K562 (cell line): ENCODE measurements at regions not wholly inside any gene's neighbourhood (a gene's known extent, or its start where the extent isn't known, plus 50 kb on each side); places are given as distances from the start of the nearest gene placed in this dataset.

Experiments
- ATAC-seq: fragments of 200-7000 bp; cut with Tn5 transposase; 3 replicates; pipeline ENCODE4 v1.9.1; 2020; ENCODE audit warnings: moderate library complexity
- BruUV-seq: library from RNA; stranded (reverse); fragments of 400-500 nt; replicated peaks from 2 replicates; lab custom pipeline; 2021; lab: Mats Ljungman, UMichigan
- CTCF ChIA-PET: fragments of 300-600 bp; formaldehyde crosslinking; extraction: SDS; loops from one replicate; lab custom pipeline; 2021; ENCODE audit warnings: low intra/inter-chr PET ratio; lab: Yijun Ruan, JAX
- POLR2A ChIA-PET: fragments of 300-600, 350-650 bp; sonication (Branson Sonifier 250); formaldehyde crosslinking; extraction: SDS; loops from one replicate; lab custom pipeline; 2021; ENCODE audit warnings: antibody characterized with exemption, inconsistent platforms; lab: Yijun Ruan, JAX
- DNase-seq, 4 experiments: peaks; one replicate each; pipeline versions ENCODE4 v3.0.0 to v3.0.0-alpha.2; 2011 to 2018; ENCODE audit warnings: low spot score in 3 of 4, mixed read lengths in 3 of 4; ENCODE audit errors: extremely low read depth in 1 of 4
- FAIRE-seq: peaks from 2 replicates; lab custom pipeline; 2011; peaks lifted over from hg19 to GRCh38; lab: Jason Lieb, UNC
- H2AFZ ChIP-seq: 2 replicates; pipeline ENCODE4 v1.6.0; 2011; ENCODE audit warnings: low read depth, low read length, control low read depth, inconsistent platforms
- H3K27ac ChIP-seq: fragments of 200-600 bp; 3 replicates; pipeline ENCODE4 v1.8.0; 2011; ENCODE audit warnings: low read depth, mild to moderate bottlenecking, control low read depth, inconsistent platforms, low read length, moderate library complexity, mixed read lengths; ENCODE audit errors: extremely low read depth
- H3K27me3 ChIP-seq, 2 experiments: fragments of 300-600 bp in 1 of 2; 2 replicates in 1 of 2; 3 replicates in 1 of 2; pipeline versions ENCODE4 v1.6.0 to v1.8.0; 2011; ENCODE audit warnings: inconsistent platforms in 2 of 2, low read length in 2 of 2, mild to moderate bottlenecking in 1 of 2, mixed read lengths in 1 of 2, moderate library complexity in 1 of 2; ENCODE audit not compliant: control insufficient read depth in 2 of 2, insufficient read depth in 2 of 2
- H3K36me3 ChIP-seq: fragments of 300-600 bp; 3 replicates; pipeline ENCODE4 v1.8.0; 2011; ENCODE audit warnings: mild to moderate bottlenecking, low read length, inconsistent platforms; ENCODE audit not compliant: control insufficient read depth, insufficient read depth
- H3K4me1 ChIP-seq, 2 experiments: fragments of 200-600 bp in 1 of 2; replicated peaks in 1 of 2; 2 replicates in 1 of 2; 3 replicates in 1 of 2; pipeline versions ENCODE4 v1.5.1 to v1.8.0; 2011; ENCODE audit warnings: inconsistent platforms in 2 of 2, low read length in 2 of 2, mild to moderate bottlenecking in 1 of 2, mixed read lengths in 1 of 2, moderate library complexity in 1 of 2; ENCODE audit not compliant: control insufficient read depth in 2 of 2, insufficient read depth in 2 of 2
- H3K4me2 ChIP-seq: 2 replicates; pipeline ENCODE4 v1.6.1; 2011; ENCODE audit warnings: low read length, control low read depth, inconsistent platforms, mixed read lengths; ENCODE audit not compliant: insufficient read depth
- H3K4me3 ChIP-seq: fragments of 200-600 bp; sonication (generic), shearing (Covaris generic); 2 replicates; pipeline ENCODE4 v1.5.1; 2016; ENCODE audit warnings: control low read depth, inconsistent platforms
- H3K79me2 ChIP-seq: fragments of 200-600 bp; 3 replicates; pipeline ENCODE4 v1.8.0; 2011; ENCODE audit warnings: low read length, inconsistent platforms; ENCODE audit not compliant: control insufficient read depth, insufficient read depth
- H3K9ac ChIP-seq, 2 experiments: 2 replicates each; pipeline versions ENCODE4 v1.6.0 to v1.6.1; 2011; ENCODE audit warnings: low read depth in 2 of 2, low read length in 2 of 2, control low read depth in 1 of 2, inconsistent platforms in 1 of 2, mild to moderate bottlenecking in 1 of 2, mixed read lengths in 1 of 2; ENCODE audit not compliant: insufficient read depth in 1 of 2
- H3K9me1 ChIP-seq: one replicate; pipeline ENCODE4 v1.6.0; 2011; ENCODE audit warnings: inconsistent platforms, mild to moderate bottlenecking, low read length, moderate library complexity; ENCODE audit not compliant: control insufficient read depth, insufficient read depth
- H3K9me3 ChIP-seq: replicated peaks from 2 replicates; pipeline ENCODE4 v1.5.1; 2011; ENCODE audit warnings: low read depth, low read length, inconsistent platforms; ENCODE audit not compliant: control insufficient read depth, insufficient read depth
- H4K20me1 ChIP-seq: replicated peaks from 2 replicates; pipeline ENCODE4 v1.6.1; 2011; ENCODE audit warnings: low read length, inconsistent platforms, mixed read lengths; ENCODE audit not compliant: control insufficient read depth, insufficient read depth
- ARID1B ChIP-seq: fragments of 450-650 bp; IDR thresholded peaks from 2 replicates; pipeline ENCODE4 v1.6.1; 2016; ENCODE audit warnings: antibody characterized with exemption, mild to moderate bottlenecking, inconsistent platforms
- BRF1 ChIP-seq: IDR thresholded peaks from 3 replicates; pipeline ENCODE4 v1.6.1; 2011; ENCODE audit warnings: borderline replicate concordance, mild to moderate bottlenecking; ENCODE audit not compliant: insufficient read length; ENCODE audit errors: extremely low read depth
- GABPA ChIP-seq: fragments of 200-800 bp; sonication (Bioruptor generic); conservative IDR thresholded peaks from 2 replicates; pipeline ENCODE4 v1.6.1; 2016; ENCODE audit warnings: low read depth, missing genetic modification characterization, missing compliant biosample characterization
- HLTF ChIP-seq: fragments of 450-650 bp; IDR thresholded peaks from 2 replicates; pipeline ENCODE4 v1.6.1; 2016
- MEIS2 ChIP-seq: fragments of 450-650 bp; IDR thresholded peaks from 2 replicates; pipeline ENCODE4 v1.6.1; 2014; ENCODE audit warnings: mild to moderate bottlenecking; ENCODE audit not compliant: partially characterized antibody
- NFIX ChIP-seq: fragments of 250-450 bp; sonication (Bioruptor Pico); IDR thresholded peaks from 2 replicates; pipeline ENCODE4 v1.4.0; 2020; ENCODE audit warnings: low read depth, mild to moderate bottlenecking, moderate library complexity
- SAP30 ChIP-seq: fragments of 200-600 bp; sonication (generic); IDR thresholded peaks from 2 replicates; pipeline ENCODE4 v1.6.1; 2012; ENCODE audit warnings: borderline replicate concordance, low read depth, mild to moderate bottlenecking, moderate library complexity, low read length, control low read depth, inconsistent platforms; ENCODE audit not compliant: insufficient read depth, poor library complexity, severe bottlenecking
- TEAD4 ChIP-seq, 2 experiments: sonication (generic) in 1 of 2; formaldehyde crosslinking in 1 of 2; IDR thresholded peaks; 2 replicates each; pipeline versions ENCODE4 v1.6.1 to v1.8.0; 2012 to 2022; ENCODE audit warnings: borderline replicate concordance in 1 of 2, inconsistent platforms in 1 of 2, low read length in 1 of 2, mild to moderate bottlenecking in 1 of 2, missing genetic modification reagents in 1 of 2
- ZNF764 ChIP-seq: fragments of 250-450 bp; sonication (Bioruptor Pico); IDR thresholded peaks from 2 replicates; pipeline ENCODE4 v1.4.0; 2020; ENCODE audit warnings: low read depth, mild to moderate bottlenecking, moderate library complexity
- in situ Hi-C: fragments of 300-500 bp; cut with MboI; formaldehyde crosslinking; loops from 4 replicates; pipeline ENCODE4 v1.15.0; 2018; ENCODE audit warnings: inconsistent platforms, mixed read lengths
- intact Hi-C: fragments of 100-400 bp; cut with micrococcal nuclease; formaldehyde crosslinking; loops from 2 replicates; pipeline ENCODE4 v1.14.2; 2022
- TF ChIP-seq, protein P1 (sequence below): fragments of 250-450 bp; sonication (Bioruptor Pico); IDR thresholded peaks from 2 replicates; pipeline ENCODE4 v1.4.0; 2020
- TF ChIP-seq, protein P2 (sequence below), 3 experiments: fragments of 200-800 bp in 1 of 3; fragments of 250-450 bp in 1 of 3; fragments of 450-650 bp in 1 of 3; sonication (Bioruptor Pico) in 1 of 3; sonication (Bioruptor generic) in 1 of 3; formaldehyde crosslinking in 1 of 3; IDR thresholded peaks; 2 replicates each; pipeline versions ENCODE4 v1.6.1 to v1.8.0; 2016 to 2022; ENCODE audit warnings: mild to moderate bottlenecking in 2 of 3, missing genetic modification characterization in 2 of 3, missing compliant biosample characterization in 1 of 3, moderate library complexity in 1 of 3
- TF ChIP-seq, protein P3 (sequence below): sonication (generic); formaldehyde crosslinking; IDR thresholded peaks from 2 replicates; pipeline ENCODE4 v1.8.0; 2022; ENCODE audit warnings: mild to moderate bottlenecking, missing genetic modification reagents

DNA sequence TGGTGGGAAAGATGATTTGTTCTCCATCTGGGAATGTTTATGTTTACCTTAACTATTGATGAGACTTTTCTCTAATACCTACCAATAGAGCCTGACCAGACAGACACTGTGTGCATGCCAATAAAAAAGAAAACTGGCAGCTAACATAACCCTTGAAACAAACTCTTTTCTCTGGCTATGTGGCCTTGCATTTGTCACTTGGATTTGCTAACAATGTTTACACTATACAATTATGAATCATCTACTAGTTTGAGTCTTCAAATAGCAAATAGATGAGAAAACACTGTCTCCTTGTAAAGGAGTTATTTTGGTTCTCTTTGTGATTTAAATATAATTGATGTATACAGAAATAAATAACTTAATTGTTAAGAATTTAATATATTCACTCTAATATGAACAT, 273.1 kb downstream of the SEMA3D start:
- H3K9ac ChIP-seq: no peak overlapping the region
- no peaks in the 10 kb centered on the region for H3K9me1 ChIP-seq
- peaks cover 0 to 25% of the 10 kb centered on the region in 2 experiments; a peak in 3 of 5 replicates for H3K4me1 ChIP-seq
- H3K9me3 ChIP-seq: no peaks in the 10 kb centered on the region
- H3K4me3 ChIP-seq: no peak overlapping the region
- no peaks in the 10 kb centered on the region for H3K79me2 ChIP-seq
- FAIRE-seq: no peak
- H4K20me1 ChIP-seq: no peaks in the 10 kb centered on the region
- no peaks in the 10 kb centered on the region for H3K36me3 ChIP-seq
- intact Hi-C loops (loop anchor here (2.0 to 10.0 kb wide), 3 partner anchors 66 to 419 kb away; no protein-coding TSS in a partner anchor), in situ Hi-C loops (no loop called here)
- BruUV-seq: no TSS peak
- no peak for TF ChIP-seq ARID1B
- TF ChIP-seq ZNF764: no peak
- TF ChIP-seq, protein P1, sequence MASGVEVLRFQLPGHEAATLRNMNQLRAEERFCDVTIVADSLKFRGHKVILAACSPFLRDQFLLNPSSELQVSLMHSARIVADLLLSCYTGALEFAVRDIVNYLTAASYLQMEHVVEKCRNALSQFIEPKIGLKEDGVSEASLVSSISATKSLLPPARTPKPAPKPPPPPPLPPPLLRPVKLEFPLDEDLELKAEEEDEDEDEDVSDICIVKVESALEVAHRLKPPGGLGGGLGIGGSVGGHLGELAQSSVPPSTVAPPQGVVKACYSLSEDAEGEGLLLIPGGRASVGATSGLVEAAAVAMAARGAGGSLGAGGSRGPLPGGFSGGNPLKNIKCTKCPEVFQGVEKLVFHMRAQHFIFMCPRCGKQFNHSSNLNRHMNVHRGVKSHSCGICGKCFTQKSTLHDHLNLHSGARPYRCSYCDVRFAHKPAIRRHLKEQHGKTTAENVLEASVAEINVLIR (CRISPR knock-in tag): no peak
- no peak for TF ChIP-seq GABPA
- TF ChIP-seq MEIS2: no peak
- TF ChIP-seq, protein P2, sequence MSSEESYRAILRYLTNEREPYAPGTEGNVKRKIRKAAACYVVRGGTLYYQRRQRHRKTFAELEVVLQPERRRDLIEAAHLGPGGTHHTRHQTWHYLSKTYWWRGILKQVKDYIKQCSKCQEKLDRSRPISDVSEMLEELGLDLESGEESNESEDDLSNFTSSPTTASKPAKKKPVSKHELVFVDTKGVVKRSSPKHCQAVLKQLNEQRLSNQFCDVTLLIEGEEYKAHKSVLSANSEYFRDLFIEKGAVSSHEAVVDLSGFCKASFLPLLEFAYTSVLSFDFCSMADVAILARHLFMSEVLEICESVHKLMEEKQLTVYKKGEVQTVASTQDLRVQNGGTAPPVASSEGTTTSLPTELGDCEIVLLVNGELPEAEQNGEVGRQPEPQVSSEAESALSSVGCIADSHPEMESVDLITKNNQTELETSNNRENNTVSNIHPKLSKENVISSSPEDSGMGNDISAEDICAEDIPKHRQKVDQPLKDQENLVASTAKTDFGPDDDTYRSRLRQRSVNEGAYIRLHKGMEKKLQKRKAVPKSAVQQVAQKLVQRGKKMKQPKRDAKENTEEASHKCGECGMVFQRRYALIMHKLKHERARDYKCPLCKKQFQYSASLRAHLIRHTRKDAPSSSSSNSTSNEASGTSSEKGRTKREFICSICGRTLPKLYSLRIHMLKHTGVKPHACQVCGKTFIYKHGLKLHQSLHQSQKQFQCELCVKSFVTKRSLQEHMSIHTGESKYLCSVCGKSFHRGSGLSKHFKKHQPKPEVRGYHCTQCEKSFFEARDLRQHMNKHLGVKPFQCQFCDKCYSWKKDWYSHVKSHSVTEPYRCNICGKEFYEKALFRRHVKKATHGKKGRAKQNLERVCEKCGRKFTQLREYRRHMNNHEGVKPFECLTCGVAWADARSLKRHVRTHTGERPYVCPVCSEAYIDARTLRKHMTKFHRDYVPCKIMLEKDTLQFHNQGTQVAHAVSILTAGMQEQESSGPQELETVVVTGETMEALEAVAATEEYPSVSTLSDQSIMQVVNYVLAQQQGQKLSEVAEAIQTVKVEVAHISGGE (CRISPR knock-in tag; IDR thresholded peaks at IDR 0.05): no peak
- no peak for TF ChIP-seq NFIX (CRISPR knock-in tag)
- no peak for TF ChIP-seq SAP30
- no peak for TF ChIP-seq TEAD4 (IDR thresholded peaks at IDR 0.05; ENCODE audit: low read length)
- no peak for TF ChIP-seq TEAD4 (CRISPR knock-in tag; IDR thresholded peaks at IDR 0.05; ENCODE audit: borderline replicate concordance)
- TF ChIP-seq BRF1: no peak
- TF ChIP-seq HLTF: no peak
- TF ChIP-seq, protein P3, sequence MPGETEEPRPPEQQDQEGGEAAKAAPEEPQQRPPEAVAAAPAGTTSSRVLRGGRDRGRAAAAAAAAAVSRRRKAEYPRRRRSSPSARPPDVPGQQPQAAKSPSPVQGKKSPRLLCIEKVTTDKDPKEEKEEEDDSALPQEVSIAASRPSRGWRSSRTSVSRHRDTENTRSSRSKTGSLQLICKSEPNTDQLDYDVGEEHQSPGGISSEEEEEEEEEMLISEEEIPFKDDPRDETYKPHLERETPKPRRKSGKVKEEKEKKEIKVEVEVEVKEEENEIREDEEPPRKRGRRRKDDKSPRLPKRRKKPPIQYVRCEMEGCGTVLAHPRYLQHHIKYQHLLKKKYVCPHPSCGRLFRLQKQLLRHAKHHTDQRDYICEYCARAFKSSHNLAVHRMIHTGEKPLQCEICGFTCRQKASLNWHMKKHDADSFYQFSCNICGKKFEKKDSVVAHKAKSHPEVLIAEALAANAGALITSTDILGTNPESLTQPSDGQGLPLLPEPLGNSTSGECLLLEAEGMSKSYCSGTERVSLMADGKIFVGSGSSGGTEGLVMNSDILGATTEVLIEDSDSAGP (CRISPR knock-in tag): no peak
- no peak overlapping the region for H3K4me2 ChIP-seq
- ChIA-PET CTCF (interaction anchor here (1.5 kb wide), 1 partner anchor 108 kb away, joined by 6 read pairs; no protein-coding TSS in a partner anchor), POLR2A (no interaction called here)
- H3K27me3 ChIP-seq: no peaks in the 10 kb centered on the region
- peak overlapping the region; percentile 18; the same call in 1 of the 3 replicates for H3K27ac ChIP-seq
- DNase-seq: no peak
- ATAC-seq: peak; percentile 34
- peak overlapping the region; percentile 89 for H2AFZ ChIP-seq
